MM.1S (cell line): ENCODE measurements at regions not wholly inside any gene's neighbourhood (a gene's known extent, or its start where the extent isn't known, plus 50 kb on each side); places are given as distances from the start of the nearest gene placed in this dataset.

ENCODE experiments used
- DNase-seq: peaks from one replicate; pipeline ENCODE4 v3.0.0-alpha.2; 2015
- H2AFZ ChIP-seq: fragments of 300-600 bp; sonication (generic); 2 replicates; pipeline ENCODE4 v1.6.0; 2016; ENCODE audit warnings: antibody characterized with exemption, low read length
- H3F3A ChIP-seq: fragments of 300-600 bp; sonication (generic); 2 replicates; pipeline ENCODE4 v1.6.1; 2016; ENCODE audit warnings: mild to moderate bottlenecking, antibody characterized with exemption, low read length, moderate library complexity, mixed read lengths; ENCODE audit not compliant: insufficient read depth
- H3K27ac ChIP-seq: fragments of 300-600 bp; sonication (generic); 2 replicates; pipeline ENCODE4 v1.5.1; 2016; ENCODE audit warnings: mild to moderate bottlenecking, low read length
- H3K27me3 ChIP-seq: fragments of 300-600 bp; sonication (generic); replicated peaks from 2 replicates; pipeline ENCODE4 v1.6.0; 2016; ENCODE audit warnings: low read length; ENCODE audit not compliant: insufficient read depth
- H3K36me3 ChIP-seq: fragments of 300-600 bp; sonication (generic); replicated peaks from 2 replicates; pipeline ENCODE4 v1.6.1; 2016; ENCODE audit warnings: mild to moderate bottlenecking, low read length, mixed read lengths; ENCODE audit not compliant: insufficient read depth
- H3K4me1 ChIP-seq: fragments of 300-600 bp; sonication (generic); 2 replicates; pipeline ENCODE4 v1.6.1; 2016; ENCODE audit warnings: low read length, mixed read lengths
- H3K4me2 ChIP-seq: fragments of 300-600 bp; sonication (generic); 2 replicates; pipeline ENCODE4 v1.6.0; 2016; ENCODE audit warnings: low read depth, low read length
- H3K4me3 ChIP-seq: fragments of 300-600 bp; sonication (generic); 2 replicates; pipeline ENCODE4 v1.5.1; 2016; ENCODE audit warnings: low read length, mixed read lengths
- H3K79me2 ChIP-seq: fragments of 300-600 bp; sonication (generic); 2 replicates; pipeline ENCODE4 v1.6.1; 2016; ENCODE audit warnings: mixed run types, low read length, mixed read lengths
- H3K9ac ChIP-seq: fragments of 300-600 bp; sonication (generic); 2 replicates; pipeline ENCODE4 v1.6.1; 2016; ENCODE audit warnings: low read length, mixed read lengths
- H3K9me2 ChIP-seq: fragments of 300-600 bp; sonication (generic); replicated peaks from 2 replicates; pipeline ENCODE4 v1.6.1; 2016; ENCODE audit warnings: mild to moderate bottlenecking, low read length, mixed read lengths; ENCODE audit not compliant: insufficient read depth
- H3K9me3 ChIP-seq: fragments of 300-600 bp; sonication (generic); replicated peaks from 2 replicates; pipeline ENCODE4 v1.6.1; 2016; ENCODE audit warnings: mild to moderate bottlenecking, low read length, mixed read lengths; ENCODE audit not compliant: insufficient read depth
- H4K20me1 ChIP-seq: fragments of 300-600 bp; sonication (generic); 2 replicates; pipeline ENCODE4 v1.6.1; 2016; ENCODE audit warnings: mild to moderate bottlenecking, low read length, moderate library complexity, mixed read lengths; ENCODE audit not compliant: insufficient read depth
- EZH2 ChIP-seq: fragments of 300-600 bp; sonication (generic); optimal IDR thresholded peaks from 2 replicates; pipeline ENCODE3; 2017; ENCODE audit warnings: low read depth, mild to moderate bottlenecking, antibody characterized with exemption, low read length, mixed read lengths
- EZH2phosphoT487 ChIP-seq: fragments of 300-600 bp; sonication (generic); IDR thresholded peaks from 2 replicates; pipeline ENCODE4 v1.6.1; 2018; ENCODE audit warnings: antibody characterized with exemption, low read length
- TF ChIP-seq, protein P1 (sequence below): fragments of 300-600 bp; sonication (generic); IDR thresholded peaks from 2 replicates; pipeline ENCODE4 v1.5.1; 2016; ENCODE audit warnings: antibody characterized with exemption, low read length, mixed read lengths

DNA sequence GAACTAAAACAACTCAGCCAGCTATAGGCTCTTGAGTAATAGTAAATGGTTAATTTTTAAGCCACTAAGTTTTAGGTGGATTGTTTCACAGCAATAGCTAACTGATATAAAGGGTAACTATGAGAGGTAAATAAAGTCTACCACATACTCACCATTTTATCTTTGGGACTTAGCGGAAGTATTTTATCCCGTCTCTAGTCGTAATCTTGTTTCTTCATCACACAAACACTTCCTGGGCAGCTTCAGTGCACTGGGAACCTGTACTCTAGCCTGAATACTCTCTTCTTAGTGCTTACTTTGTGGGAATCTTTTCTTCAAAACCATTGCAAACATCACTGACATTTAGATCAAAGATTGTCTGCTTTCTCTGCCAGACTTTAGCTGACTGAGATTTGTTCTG, 360.5 kb downstream of the EPHA4 start:
- Histone ChIP-seq H3K79me2 (no peaks in the 10 kb centered on the region), H2AFZ (no peak overlapping the region), H3K9ac (no peak overlapping the region), H4K20me1 (no peaks in the 10 kb centered on the region), H3K36me3 (no peaks in the 10 kb centered on the region), H3K4me2 (no peak overlapping the region), H3F3A (no peaks in the 10 kb centered on the region), H3K4me3 (no peak overlapping the region), H3K9me2 (no peaks in the 10 kb centered on the region), H3K4me1 (no peaks in the 10 kb centered on the region), H3K9me3 (no peaks in the 10 kb centered on the region), H3K27ac (no peak overlapping the region), H3K27me3 (no peaks in the 10 kb centered on the region)
- no peak for DNase-seq
- no peak for TF ChIP-seq EZH2
- TF ChIP-seq, protein P1, sequence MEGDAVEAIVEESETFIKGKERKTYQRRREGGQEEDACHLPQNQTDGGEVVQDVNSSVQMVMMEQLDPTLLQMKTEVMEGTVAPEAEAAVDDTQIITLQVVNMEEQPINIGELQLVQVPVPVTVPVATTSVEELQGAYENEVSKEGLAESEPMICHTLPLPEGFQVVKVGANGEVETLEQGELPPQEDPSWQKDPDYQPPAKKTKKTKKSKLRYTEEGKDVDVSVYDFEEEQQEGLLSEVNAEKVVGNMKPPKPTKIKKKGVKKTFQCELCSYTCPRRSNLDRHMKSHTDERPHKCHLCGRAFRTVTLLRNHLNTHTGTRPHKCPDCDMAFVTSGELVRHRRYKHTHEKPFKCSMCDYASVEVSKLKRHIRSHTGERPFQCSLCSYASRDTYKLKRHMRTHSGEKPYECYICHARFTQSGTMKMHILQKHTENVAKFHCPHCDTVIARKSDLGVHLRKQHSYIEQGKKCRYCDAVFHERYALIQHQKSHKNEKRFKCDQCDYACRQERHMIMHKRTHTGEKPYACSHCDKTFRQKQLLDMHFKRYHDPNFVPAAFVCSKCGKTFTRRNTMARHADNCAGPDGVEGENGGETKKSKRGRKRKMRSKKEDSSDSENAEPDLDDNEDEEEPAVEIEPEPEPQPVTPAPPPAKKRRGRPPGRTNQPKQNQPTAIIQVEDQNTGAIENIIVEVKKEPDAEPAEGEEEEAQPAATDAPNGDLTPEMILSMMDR, result no peak
- no peak for TF ChIP-seq EZH2phosphoT487

DNA sequence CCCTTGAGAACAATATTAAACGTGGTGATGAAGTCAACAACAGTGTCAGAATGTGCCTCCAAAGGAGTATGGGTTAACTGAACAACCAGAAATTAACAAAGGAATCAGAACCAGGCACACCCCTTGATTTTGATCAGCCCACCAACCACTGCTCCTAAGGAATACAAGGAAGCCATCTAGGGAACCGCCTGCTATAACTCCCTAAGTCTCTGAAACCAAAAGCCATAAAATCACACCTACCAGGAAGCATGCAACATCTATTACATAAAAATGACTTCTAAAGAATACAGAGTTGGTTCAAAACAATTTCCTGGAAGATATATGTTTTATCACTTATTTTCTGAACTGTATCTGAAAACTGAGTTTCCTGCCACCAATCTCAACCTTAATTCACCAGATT, 360.0 kb downstream of the EPHA4 start:
- Histone ChIP-seq H2AFZ (no peak overlapping the region), H3K36me3 (no peaks in the 10 kb centered on the region), H3K9me2 (no peaks in the 10 kb centered on the region), H3K4me2 (no peak overlapping the region), H3K4me3 (no peak overlapping the region), H3K9me3 (no peaks in the 10 kb centered on the region), H3K27ac (no peak overlapping the region), H3K9ac (no peak overlapping the region), H4K20me1 (no peaks in the 10 kb centered on the region), H3K4me1 (no peaks in the 10 kb centered on the region), H3F3A (no peaks in the 10 kb centered on the region), H3K79me2 (no peaks in the 10 kb centered on the region), H3K27me3 (no peaks in the 10 kb centered on the region)
- no peak for DNase-seq
- TF ChIP-seq EZH2, result no peak
- TF ChIP-seq, protein P1, result no peak
- no peak for TF ChIP-seq EZH2phosphoT487

DNA sequence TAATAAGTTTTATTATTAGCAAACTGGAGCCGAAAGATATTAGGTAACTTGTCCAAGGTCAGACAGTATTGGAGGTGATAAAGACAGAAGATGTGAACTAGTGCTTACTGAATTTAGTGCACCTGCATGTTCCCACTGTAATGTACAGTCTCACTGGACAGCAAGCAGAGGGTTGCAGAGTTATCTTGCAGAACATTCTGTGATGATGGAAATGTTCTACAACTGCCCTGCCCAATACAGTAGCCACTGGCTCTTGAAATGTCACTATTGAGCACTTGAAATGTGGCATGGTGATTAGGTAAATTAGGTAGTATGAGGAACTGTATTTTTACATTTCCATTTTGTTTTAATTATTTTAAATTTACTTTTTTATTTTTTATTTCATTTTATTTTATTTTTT, 356.6 kb downstream of the EPHA4 start:
- H3F3A ChIP-seq, result no peaks in the 10 kb centered on the region
- no peak overlapping the region for H3K9ac ChIP-seq
- H2AFZ ChIP-seq, result no peak overlapping the region
- no peaks in the 10 kb centered on the region for H3K79me2 ChIP-seq
- H3K9me2 ChIP-seq, result no peaks in the 10 kb centered on the region
- no peaks in the 10 kb centered on the region for H3K4me1 ChIP-seq
- H3K36me3 ChIP-seq, result no peaks in the 10 kb centered on the region
- DNase-seq, result no peak
- H4K20me1 ChIP-seq, result no peaks in the 10 kb centered on the region
- H3K27me3 ChIP-seq, result no peaks in the 10 kb centered on the region
- no peak overlapping the region for H3K4me3 ChIP-seq
- H3K9me3 ChIP-seq, result no peaks in the 10 kb centered on the region
- TF ChIP-seq, protein P1, result no peak
- no peak for TF ChIP-seq EZH2phosphoT487
- no peak for TF ChIP-seq EZH2
- no peak overlapping the region for H3K27ac ChIP-seq
- H3K4me2 ChIP-seq, result no peak overlapping the region
